Liver (tissue), 8 donors: ENCODE measurements at regions not wholly inside any gene's neighbourhood (a gene's known extent, or its start where the extent isn't known, plus 50 kb on each side); places are given as distances from the start of the nearest gene placed in this dataset.
A peak's percentile ranks its signal among the peaks of the same experiment; 100 is the strongest.

Source experiments
- DNase-seq: peaks from one replicate; pipeline ENCODE4 v3.0.0-alpha.2; 2017; ENCODE audit warnings: low spot score
- H3K27ac ChIP-seq, 2 donors: one replicate each; pipeline ENCODE4 v1.7.0; 2013; ENCODE audit warnings: inconsistent platforms in 2 of 2, low read length in 2 of 2, control low read depth in 1 of 2, low read depth in 1 of 2, mild to moderate bottlenecking in 1 of 2
- H3K27me3 ChIP-seq, 4 donors: one replicate each; pipeline versions ENCODE4 v1.6.1 to v1.7.0; 2013; ENCODE audit warnings: low read length in 3 of 4, inconsistent platforms in 1 of 4, mild to moderate bottlenecking in 1 of 4, moderate library complexity in 1 of 4; ENCODE audit not compliant: control insufficient read depth in 4 of 4, insufficient read depth in 4 of 4
- H3K36me3 ChIP-seq, 4 donors: one replicate each; pipeline versions ENCODE4 v1.6.1 to v1.7.0; 2013; ENCODE audit warnings: low read length in 3 of 4, mild to moderate bottlenecking in 3 of 4, low read depth in 1 of 4, moderate library complexity in 1 of 4; ENCODE audit not compliant: control insufficient read depth in 4 of 4, insufficient read depth in 3 of 4
- H3K4me1 ChIP-seq, 4 donors: one replicate each; pipeline versions ENCODE4 v1.6.1 to v1.7.0; 2013; ENCODE audit warnings: low read length in 3 of 4, mild to moderate bottlenecking in 3 of 4, moderate library complexity in 1 of 4; ENCODE audit not compliant: control insufficient read depth in 4 of 4, insufficient read depth in 4 of 4
- H3K4me3 ChIP-seq, 3 donors: one replicate each; pipeline versions ENCODE4 v1.6.1 to v1.7.0; 2013; ENCODE audit warnings: low read length in 3 of 3, control low read depth in 1 of 3, low read depth in 1 of 3, mild to moderate bottlenecking in 1 of 3
- H3K9ac ChIP-seq, 2 donors: one replicate each; pipeline ENCODE4 v1.7.0; 2013; ENCODE audit warnings: low read length in 2 of 2, mild to moderate bottlenecking in 2 of 2, moderate library complexity in 2 of 2, control low read depth in 1 of 2, low read depth in 1 of 2
- H3K9me3 ChIP-seq, 4 donors: one replicate each; pipeline versions ENCODE4 v1.6.1 to v1.7.0; 2013; ENCODE audit warnings: low read length in 3 of 4; ENCODE audit not compliant: control insufficient read depth in 4 of 4
- EGR1 ChIP-seq, 2 donors: IDR thresholded peaks; 2 replicates each; pipeline ENCODE4 v1.6.1; 2016 to 2018; ENCODE audit warnings: antibody characterized with exemption in 2 of 2, low read depth in 2 of 2
- FOXA1 ChIP-seq: IDR thresholded peaks from 2 replicates; pipeline ENCODE4 v1.6.1; 2016; ENCODE audit warnings: antibody characterized with exemption
- GABPA ChIP-seq, 2 donors: IDR thresholded peaks in 1 of 2; conservative IDR thresholded peaks in 1 of 2; 2 replicates each; pipeline ENCODE4 v1.6.1; 2016; ENCODE audit warnings: antibody characterized with exemption in 2 of 2, mild to moderate bottlenecking in 1 of 2, moderate library complexity in 1 of 2
- HNF4A ChIP-seq, 2 donors: conservative IDR thresholded peaks; 2 replicates each; pipeline ENCODE4 v1.6.1; 2016; ENCODE audit warnings: antibody characterized with exemption in 2 of 2, mild to moderate bottlenecking in 2 of 2
- HNF4G ChIP-seq: IDR thresholded peaks from 2 replicates; pipeline ENCODE4 v1.6.1; 2016; ENCODE audit warnings: antibody characterized with exemption
- JUND ChIP-seq, 2 donors: IDR thresholded peaks; 2 replicates each; pipeline ENCODE4 v1.6.1; 2016; ENCODE audit warnings: antibody characterized with exemption in 2 of 2
- NR2F2 ChIP-seq: IDR thresholded peaks from 2 replicates; pipeline ENCODE4 v1.6.1; 2016; ENCODE audit warnings: antibody characterized with exemption
- RAD21 ChIP-seq, 2 donors: IDR thresholded peaks; 2 replicates each; pipeline ENCODE4 v1.6.1; 2016; ENCODE audit warnings: antibody characterized with exemption in 2 of 2, mild to moderate bottlenecking in 2 of 2
- RXRA ChIP-seq, 2 donors: IDR thresholded peaks; 2 replicates each; pipeline ENCODE4 v1.6.1; 2017 to 2018; ENCODE audit warnings: antibody characterized with exemption in 2 of 2, mild to moderate bottlenecking in 1 of 2
- SP1 ChIP-seq: IDR thresholded peaks from 2 replicates; pipeline ENCODE4 v1.6.1; 2018; ENCODE audit warnings: antibody characterized with exemption, mild to moderate bottlenecking
- TAF1 ChIP-seq: conservative IDR thresholded peaks from 2 replicates; pipeline ENCODE4 v1.6.1; 2016; ENCODE audit warnings: antibody characterized with exemption, mild to moderate bottlenecking
- YY1 ChIP-seq: IDR thresholded peaks from 2 replicates; pipeline ENCODE4 v1.6.1; 2016; ENCODE audit warnings: antibody characterized with exemption, mild to moderate bottlenecking
- WGBS: extraction: QIAGEN DNeasy Blood & Tissue Kit; methylation state at CpG from one replicate; pipeline ENCODE4 v1.1.7; 2013; 5-methylcytosine and 5-hydroxymethylcytosine counted together
- TF ChIP-seq, protein P1 (sequence below): IDR thresholded peaks from 2 replicates; pipeline ENCODE4 v1.6.1; 2016; ENCODE audit warnings: antibody characterized with exemption, mild to moderate bottlenecking
- TF ChIP-seq, protein P2 (sequence below): IDR thresholded peaks from 2 replicates; pipeline ENCODE4 v1.6.1; 2016; ENCODE audit warnings: antibody characterized with exemption
- TF ChIP-seq, protein P3 (sequence below): IDR thresholded peaks from 2 replicates; pipeline ENCODE4 v1.6.1; 2016; ENCODE audit warnings: antibody characterized with exemption
- TF ChIP-seq, protein P4 (sequence below): IDR thresholded peaks from 2 replicates; pipeline ENCODE4 v1.6.1; 2016; ENCODE audit warnings: antibody characterized with exemption
- TF ChIP-seq, protein P5 (sequence below): fragments of 150-350 bp; IDR thresholded peaks from 2 replicates; pipeline ENCODE4 v1.5.1; 2017; ENCODE audit warnings: improper control_type of control experiment, low read depth, low read length; ENCODE audit not compliant: missing input control
- donor health status: healthy.
- donor health status: healthy.
- donor health status: healthy.
- donor health status: healthy.
- donor health status: healthy.

DNA sequence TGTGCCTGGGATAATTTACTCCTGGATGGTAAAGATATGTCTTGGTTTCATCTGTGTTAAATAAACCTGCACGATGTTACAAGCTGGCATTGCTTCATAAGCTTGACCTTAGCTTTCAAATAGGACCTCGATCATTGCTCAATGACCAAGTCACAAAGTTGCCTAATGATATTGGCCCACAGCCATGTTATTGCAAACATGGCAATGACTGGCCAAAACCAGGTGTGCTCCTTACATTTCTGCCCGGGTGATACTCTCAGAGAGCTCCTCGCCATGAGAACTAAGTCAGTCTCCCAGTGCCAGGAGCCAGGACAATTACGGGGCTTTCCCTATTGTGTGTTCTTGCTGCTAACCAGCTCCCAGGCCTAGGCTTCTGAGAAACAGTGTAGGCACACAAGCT is 72.5 kb upstream of the CYP1B1 start (continued):
- TF ChIP-seq, protein P1, sequence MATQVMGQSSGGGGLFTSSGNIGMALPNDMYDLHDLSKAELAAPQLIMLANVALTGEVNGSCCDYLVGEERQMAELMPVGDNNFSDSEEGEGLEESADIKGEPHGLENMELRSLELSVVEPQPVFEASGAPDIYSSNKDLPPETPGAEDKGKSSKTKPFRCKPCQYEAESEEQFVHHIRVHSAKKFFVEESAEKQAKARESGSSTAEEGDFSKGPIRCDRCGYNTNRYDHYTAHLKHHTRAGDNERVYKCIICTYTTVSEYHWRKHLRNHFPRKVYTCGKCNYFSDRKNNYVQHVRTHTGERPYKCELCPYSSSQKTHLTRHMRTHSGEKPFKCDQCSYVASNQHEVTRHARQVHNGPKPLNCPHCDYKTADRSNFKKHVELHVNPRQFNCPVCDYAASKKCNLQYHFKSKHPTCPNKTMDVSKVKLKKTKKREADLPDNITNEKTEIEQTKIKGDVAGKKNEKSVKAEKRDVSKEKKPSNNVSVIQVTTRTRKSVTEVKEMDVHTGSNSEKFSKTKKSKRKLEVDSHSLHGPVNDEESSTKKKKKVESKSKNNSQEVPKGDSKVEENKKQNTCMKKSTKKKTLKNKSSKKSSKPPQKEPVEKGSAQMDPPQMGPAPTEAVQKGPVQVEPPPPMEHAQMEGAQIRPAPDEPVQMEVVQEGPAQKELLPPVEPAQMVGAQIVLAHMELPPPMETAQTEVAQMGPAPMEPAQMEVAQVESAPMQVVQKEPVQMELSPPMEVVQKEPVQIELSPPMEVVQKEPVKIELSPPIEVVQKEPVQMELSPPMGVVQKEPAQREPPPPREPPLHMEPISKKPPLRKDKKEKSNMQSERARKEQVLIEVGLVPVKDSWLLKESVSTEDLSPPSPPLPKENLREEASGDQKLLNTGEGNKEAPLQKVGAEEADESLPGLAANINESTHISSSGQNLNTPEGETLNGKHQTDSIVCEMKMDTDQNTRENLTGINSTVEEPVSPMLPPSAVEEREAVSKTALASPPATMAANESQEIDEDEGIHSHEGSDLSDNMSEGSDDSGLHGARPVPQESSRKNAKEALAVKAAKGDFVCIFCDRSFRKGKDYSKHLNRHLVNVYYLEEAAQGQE, result peak; percentile 70

DNA sequence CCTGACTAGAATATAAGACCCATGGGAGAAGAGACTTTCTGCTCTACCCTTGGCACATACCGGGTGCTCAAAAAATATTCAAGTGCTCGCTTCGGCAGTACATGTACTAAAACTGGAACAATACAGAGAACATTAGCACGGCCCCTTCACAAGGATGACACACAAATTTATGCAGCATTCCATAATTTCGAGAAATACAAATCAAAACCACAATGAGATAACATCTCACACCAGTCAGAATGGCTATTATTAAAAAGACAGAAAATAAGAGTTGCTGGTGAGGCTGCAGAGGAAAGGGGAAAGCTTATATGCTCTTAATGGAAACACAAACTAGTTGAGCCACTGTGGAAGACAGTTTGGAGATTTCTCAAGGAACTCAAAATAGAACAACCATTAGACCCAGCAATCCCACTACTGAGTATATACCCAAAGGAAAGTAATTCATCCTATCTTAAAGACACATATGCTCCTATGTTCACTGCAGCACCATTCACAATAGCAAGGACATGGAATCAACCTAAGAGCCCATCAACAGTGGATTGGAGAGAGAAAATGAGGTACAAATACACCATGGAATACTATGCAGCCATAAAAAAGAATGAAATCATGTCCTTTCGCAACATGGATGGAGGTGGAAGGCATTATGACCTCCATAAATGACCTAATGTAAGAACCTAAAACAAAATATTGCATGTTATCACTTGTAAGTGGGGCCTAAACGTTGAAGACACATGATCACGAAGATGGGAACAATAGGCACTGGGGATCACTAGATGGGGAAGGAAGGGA is 71.6 kb upstream of the CYP1B1 start:
- Histone ChIP-seq H3K36me3 (no peaks in the 10 kb centered on the region), H3K9me3 (no peaks in the 10 kb centered on the region), H3K4me3 (no peak overlapping the region), H3K27ac (peak overlapping the region in 1 of 2 donors; percentile 85), H3K27me3 (no peaks in the 10 kb centered on the region), H3K9ac (no peak overlapping the region), H3K4me1 (peaks cover 5 to 26% (median 21%) of the 10 kb centered on the region in 4 donors)
- no peak for DNase-seq
- 87% methylated on average over 8 of the region's 8 CpGs for WGBS
- TF ChIP-seq HNF4G, result no peak
- TF ChIP-seq, protein P1, result no peak
- TF ChIP-seq YY1, result no peak
- TF ChIP-seq HNF4A (conservative IDR thresholded peaks at IDR 0.05), result no peak
- TF ChIP-seq, protein P2, sequence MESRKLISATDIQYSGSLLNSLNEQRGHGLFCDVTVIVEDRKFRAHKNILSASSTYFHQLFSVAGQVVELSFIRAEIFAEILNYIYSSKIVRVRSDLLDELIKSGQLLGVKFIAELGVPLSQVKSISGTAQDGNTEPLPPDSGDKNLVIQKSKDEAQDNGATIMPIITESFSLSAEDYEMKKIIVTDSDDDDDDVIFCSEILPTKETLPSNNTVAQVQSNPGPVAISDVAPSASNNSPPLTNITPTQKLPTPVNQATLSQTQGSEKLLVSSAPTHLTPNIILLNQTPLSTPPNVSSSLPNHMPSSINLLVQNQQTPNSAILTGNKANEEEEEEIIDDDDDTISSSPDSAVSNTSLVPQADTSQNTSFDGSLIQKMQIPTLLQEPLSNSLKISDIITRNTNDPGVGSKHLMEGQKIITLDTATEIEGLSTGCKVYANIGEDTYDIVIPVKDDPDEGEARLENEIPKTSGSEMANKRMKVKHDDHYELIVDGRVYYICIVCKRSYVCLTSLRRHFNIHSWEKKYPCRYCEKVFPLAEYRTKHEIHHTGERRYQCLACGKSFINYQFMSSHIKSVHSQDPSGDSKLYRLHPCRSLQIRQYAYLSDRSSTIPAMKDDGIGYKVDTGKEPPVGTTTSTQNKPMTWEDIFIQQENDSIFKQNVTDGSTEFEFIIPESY, result no peak
- no peak for TF ChIP-seq RAD21 (IDR thresholded peaks at IDR 0.05)
- no peak for TF ChIP-seq TAF1
- TF ChIP-seq RXRA (IDR thresholded peaks at IDR 0.05), result no peak
- no peak for TF ChIP-seq SP1
- TF ChIP-seq GABPA (IDR thresholded peaks at IDR 0.05 in 1 of 2, conservative IDR thresholded peaks at IDR 0.05 in 1 of 2), result no peak
- TF ChIP-seq, protein P3, sequence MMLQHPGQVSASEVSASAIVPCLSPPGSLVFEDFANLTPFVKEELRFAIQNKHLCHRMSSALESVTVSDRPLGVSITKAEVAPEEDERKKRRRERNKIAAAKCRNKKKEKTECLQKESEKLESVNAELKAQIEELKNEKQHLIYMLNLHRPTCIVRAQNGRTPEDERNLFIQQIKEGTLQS, result no peak
- TF ChIP-seq, protein P4, sequence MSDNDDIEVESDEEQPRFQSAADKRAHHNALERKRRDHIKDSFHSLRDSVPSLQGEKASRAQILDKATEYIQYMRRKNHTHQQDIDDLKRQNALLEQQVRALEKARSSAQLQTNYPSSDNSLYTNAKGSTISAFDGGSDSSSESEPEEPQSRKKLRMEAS, result no peak
- TF ChIP-seq NR2F2, result no peak
- no peak for TF ChIP-seq JUND (IDR thresholded peaks at IDR 0.05)
- no peak for TF ChIP-seq FOXA1
- TF ChIP-seq EGR1 (IDR thresholded peaks at IDR 0.05; ENCODE audit: low read depth in 2 of 2), result no peak
- TF ChIP-seq, protein P5, sequence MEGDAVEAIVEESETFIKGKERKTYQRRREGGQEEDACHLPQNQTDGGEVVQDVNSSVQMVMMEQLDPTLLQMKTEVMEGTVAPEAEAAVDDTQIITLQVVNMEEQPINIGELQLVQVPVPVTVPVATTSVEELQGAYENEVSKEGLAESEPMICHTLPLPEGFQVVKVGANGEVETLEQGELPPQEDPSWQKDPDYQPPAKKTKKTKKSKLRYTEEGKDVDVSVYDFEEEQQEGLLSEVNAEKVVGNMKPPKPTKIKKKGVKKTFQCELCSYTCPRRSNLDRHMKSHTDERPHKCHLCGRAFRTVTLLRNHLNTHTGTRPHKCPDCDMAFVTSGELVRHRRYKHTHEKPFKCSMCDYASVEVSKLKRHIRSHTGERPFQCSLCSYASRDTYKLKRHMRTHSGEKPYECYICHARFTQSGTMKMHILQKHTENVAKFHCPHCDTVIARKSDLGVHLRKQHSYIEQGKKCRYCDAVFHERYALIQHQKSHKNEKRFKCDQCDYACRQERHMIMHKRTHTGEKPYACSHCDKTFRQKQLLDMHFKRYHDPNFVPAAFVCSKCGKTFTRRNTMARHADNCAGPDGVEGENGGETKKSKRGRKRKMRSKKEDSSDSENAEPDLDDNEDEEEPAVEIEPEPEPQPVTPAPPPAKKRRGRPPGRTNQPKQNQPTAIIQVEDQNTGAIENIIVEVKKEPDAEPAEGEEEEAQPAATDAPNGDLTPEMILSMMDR, result no peak
